HCT116 (cell line): ENCODE measurements at regions not wholly inside any gene's neighbourhood (a gene's known extent, or its start where the extent isn't known, plus 50 kb on each side); places are given as distances from the start of the nearest gene placed in this dataset.

Experiments
- ATAC-seq: fragments of 200-7000 bp; cut with Tn5 transposase; 2 replicates; pipeline ENCODE4 v1.9.1; 2020; ENCODE audit warnings: mild to moderate bottlenecking, moderate library complexity
- BruUV-seq: library from RNA; stranded (reverse); fragments of 400-500 nt; replicated peaks from 2 replicates; lab custom pipeline; 2021; lab: Mats Ljungman, UMichigan
- CTCF ChIA-PET: fragments of 300-600 bp; sonication (Branson Sonifier 250); formaldehyde crosslinking; loops from one replicate; lab custom pipeline; 2021; ENCODE audit warnings: antibody characterized with exemption; lab: Charles Lee
- POLR2A ChIA-PET: fragments of 300-600, 350-600 bp; sonication (Branson Sonifier 250); formaldehyde crosslinking; loops from one replicate; lab custom pipeline; 2021; ENCODE audit warnings: antibody characterized with exemption; lab: Charles Lee
- RAD21 ChIA-PET, 2 experiments: fragments of 300-600 bp; sonication (Branson Sonifier 250); formaldehyde crosslinking; loops; one replicate each; lab custom pipeline; 2023; ENCODE audit warnings: low total read pairs in 2 of 2; ENCODE audit not compliant: uncharacterized antibody in 2 of 2, unreplicated experiment in 2 of 2, low non-redundant PET in 1 of 2; lab: Charles Lee
- DNase-seq: peaks from one replicate; pipeline ENCODE4 v3.0.0-alpha.2; 2010; ENCODE audit warnings: low read depth, low spot score
- H2AFZ ChIP-seq: fragments of 200-600 bp; shearing (Covaris generic), sonication (generic); 2 replicates; pipeline ENCODE4 v1.6.1; 2017; ENCODE audit warnings: low read depth, mixed run types, mixed read lengths, antibody characterized with exemption, low read length; ENCODE audit not compliant: poor library complexity, severe bottlenecking
- H3K27ac ChIP-seq: 2 replicates; pipeline ENCODE4 v1.5.1; 2012; ENCODE audit warnings: low read depth, low read length
- H3K27me3 ChIP-seq: fragments of 200-600 bp; sonication (generic); 2 replicates; pipeline ENCODE4 v1.6.1; 2016; ENCODE audit warnings: mixed run types, low read length, mixed read lengths; ENCODE audit not compliant: insufficient read depth
- H3K36me3 ChIP-seq, 2 experiments: fragments of 200-500 bp in 1 of 2; fragments of 200-600 bp in 1 of 2; sonication (Bioruptor generic) in 1 of 2; sonication (generic) in 1 of 2; 2 replicates each; pipeline versions ENCODE4 v1.5.1 to v1.6.1; 2014 to 2016; ENCODE audit warnings: low read length in 2 of 2, inconsistent platforms in 1 of 2, mixed read lengths in 1 of 2, mixed run types in 1 of 2; ENCODE audit not compliant: insufficient read depth in 2 of 2, control insufficient read depth in 1 of 2
- H3K4me1 ChIP-seq, 2 experiments: fragments of 200-600 bp in 1 of 2; sonication (generic) in 1 of 2; 2 replicates each; pipeline versions ENCODE4 v1.5.1 to v1.6.1; 2012 to 2017; ENCODE audit warnings: low read length in 2 of 2, inconsistent platforms in 1 of 2, mild to moderate bottlenecking in 1 of 2, mixed read lengths in 1 of 2, mixed run types in 1 of 2, moderate library complexity in 1 of 2; ENCODE audit not compliant: insufficient read depth in 2 of 2, control insufficient read depth in 1 of 2
- H3K4me2 ChIP-seq: fragments of 200-600 bp; sonication (generic); 2 replicates; pipeline ENCODE4 v1.6.1; 2017; ENCODE audit warnings: mixed run types, low read length, mixed read lengths
- H3K4me3 ChIP-seq, 2 experiments: fragments of 200-600 bp in 1 of 2; sonication (generic) in 1 of 2; replicated peaks in 1 of 2; 2 replicates each; pipeline ENCODE4 v1.5.1; 2011 to 2016; ENCODE audit warnings: low read length in 2 of 2, control low read depth in 1 of 2, low read depth in 1 of 2, mild to moderate bottlenecking in 1 of 2, mixed read lengths in 1 of 2, mixed run types in 1 of 2
- H3K79me2 ChIP-seq: fragments of 200-600 bp; sonication (generic); 2 replicates; pipeline ENCODE4 v1.6.1; 2017; ENCODE audit warnings: mild to moderate bottlenecking, mixed run types, low read length, moderate library complexity, mixed read lengths; ENCODE audit not compliant: insufficient read depth
- H3K9ac ChIP-seq: fragments of 200-600 bp; sonication (generic); 2 replicates; pipeline ENCODE4 v1.6.1; 2016; ENCODE audit warnings: low read length, mixed read lengths
- H3K9me2 ChIP-seq: fragments of 200-600 bp; sonication (generic), shearing (Covaris generic); 2 replicates; pipeline ENCODE4 v1.6.1; 2017; ENCODE audit warnings: mixed run types, mild to moderate bottlenecking, moderate library complexity; ENCODE audit not compliant: insufficient read depth
- H3K9me3 ChIP-seq, 2 experiments: fragments of 200-500 bp in 1 of 2; fragments of 200-600 bp in 1 of 2; sonication (Bioruptor generic) in 1 of 2; sonication (generic) in 1 of 2; 2 replicates each; pipeline ENCODE4 v1.6.1; 2014 to 2017; ENCODE audit warnings: low read length in 2 of 2, mixed read lengths in 2 of 2, inconsistent platforms in 1 of 2, low read depth in 1 of 2, mild to moderate bottlenecking in 1 of 2, mixed run types in 1 of 2, moderate library complexity in 1 of 2; ENCODE audit not compliant: control insufficient read depth in 1 of 2, insufficient read depth in 1 of 2
- H4K20me1 ChIP-seq: fragments of 200-600 bp; sonication (generic), shearing (Covaris generic); 2 replicates; pipeline ENCODE4 v1.6.1; 2017; ENCODE audit warnings: mixed run types, mild to moderate bottlenecking, moderate library complexity; ENCODE audit not compliant: insufficient read depth
- ATF3 ChIP-seq: IDR thresholded peaks from 2 replicates; pipeline ENCODE4 v1.6.1; 2012
- EGR1 ChIP-seq: IDR thresholded peaks from 2 replicates; pipeline ENCODE4 v1.6.1; 2012; ENCODE audit warnings: low read depth
- FOSL1 ChIP-seq: IDR thresholded peaks from 2 replicates; pipeline ENCODE4 v1.6.1; 2012; ENCODE audit warnings: low read depth
- POLR2A ChIP-seq: IDR thresholded peaks from 2 replicates; pipeline ENCODE4 v1.7.0; 2011; ENCODE audit warnings: borderline replicate concordance; ENCODE audit not compliant: insufficient read depth, insufficient read length; ENCODE audit errors: extremely low read depth
- POLR2AphosphoS5 ChIP-seq: IDR thresholded peaks from 2 replicates; pipeline ENCODE4 v1.6.1; 2011; ENCODE audit warnings: mild to moderate bottlenecking, low read depth, low read length, moderate library complexity
- RAD21 ChIP-seq: IDR thresholded peaks from 2 replicates; pipeline ENCODE4 v1.6.1; 2012; ENCODE audit warnings: low read depth, mild to moderate bottlenecking
- SP1 ChIP-seq: IDR thresholded peaks from 2 replicates; pipeline ENCODE4 v1.6.1; 2012; ENCODE audit warnings: low read depth
- ZBTB33 ChIP-seq: IDR thresholded peaks from 2 replicates; pipeline ENCODE4 v1.6.1; 2011; ENCODE audit warnings: mild to moderate bottlenecking, low read length, moderate library complexity; ENCODE audit not compliant: insufficient replicate concordance; ENCODE audit errors: extremely low read depth
- ZNF274 ChIP-seq: fragments of 200-500 bp; sonication (Bioruptor generic); IDR thresholded peaks from 2 replicates; pipeline ENCODE4 v1.6.1; 2014; ENCODE audit warnings: mild to moderate bottlenecking, low read depth, low read length, inconsistent platforms
- intact Hi-C: fragments of 100-400 bp; cut with micrococcal nuclease; formaldehyde crosslinking; loops from 2 replicates; pipeline ENCODE4 v1.10.0; 2022

GRCh38 chr1:238152119-238152518 lies 261.4 kb upstream of the ZP4 start:
- no peak for ATAC-seq
- TF ChIP-seq EGR1 (no peak), RAD21 (no peak), ATF3 (no peak), SP1 (no peak), POLR2AphosphoS5 (no peak)
- POLR2A ChIA-PET, result no interaction called here
- no peak overlapping the region for H3K9ac ChIP-seq
- intact Hi-C loops, result no loop called here
- H3K36me3 ChIP-seq, result no peaks in the 10 kb centered on the region
- no peaks in the 10 kb centered on the region for H3K9me2 ChIP-seq
- no peak overlapping the region for H2AFZ ChIP-seq
- H3K9me3 ChIP-seq, result peaks cover 0 to 6% of the 10 kb centered on the region in 2 experiments; a peak in 2 of 4 replicates
- H3K27me3 ChIP-seq, result no peaks in the 10 kb centered on the region
- no peak overlapping the region for H3K4me2 ChIP-seq
- DNase-seq, result no peak
- no peaks in the 10 kb centered on the region for H4K20me1 ChIP-seq
- CTCF ChIA-PET, result no interaction called here
- RAD21 ChIA-PET, result no interaction called here
- H3K4me3 ChIP-seq, result no peak overlapping the region
- H3K79me2 ChIP-seq, result no peaks in the 10 kb centered on the region
- no peaks in the 10 kb centered on the region for H3K4me1 ChIP-seq
- BruUV-seq, result no TSS peak
- H3K27ac ChIP-seq, result no peak overlapping the region

- Histone ChIP-seq H3K9ac (no peak overlapping the region), H2AFZ (no peak overlapping the region), H3K4me1 (no peaks in the 10 kb centered on the region), H3K36me3 (no peaks in the 10 kb centered on the region), H3K79me2 (no peaks in the 10 kb centered on the region), H3K4me3 (no peak overlapping the region), H3K4me2 (no peak overlapping the region), H3K27ac (no peak overlapping the region), H3K9me3 (peaks cover 12 to 21% of the 10 kb centered on the region in 2 experiments; a peak in 2 of 4 replicates), H4K20me1 (no peaks in the 10 kb centered on the region), H3K9me2 (no peaks in the 10 kb centered on the region), H3K27me3 (no peaks in the 10 kb centered on the region)
- ATAC-seq, result no peak
- intact Hi-C loops, result no loop called here
- TF ChIP-seq ATF3 (no peak), FOSL1 (no peak), ZNF274 (no peak), ZBTB33 (no peak), SP1 (no peak), POLR2AphosphoS5 (no peak), POLR2A (no peak)
- DNase-seq, result no peak
- BruUV-seq, result no TSS peak
- ChIA-PET POLR2A (no interaction called here), RAD21 (no interaction called here), CTCF (no interaction called here)
Measured at GRCh38 chr1:238143038-238143437, 252.3 kb upstream of the ZP4 start.
